ENCODE measurements at regions not wholly inside any gene's neighbourhood (a gene's known extent, or its start where the extent isn't known, plus 50 kb on each side); places are given as distances from the start of the nearest gene placed in this dataset.

DNA sequence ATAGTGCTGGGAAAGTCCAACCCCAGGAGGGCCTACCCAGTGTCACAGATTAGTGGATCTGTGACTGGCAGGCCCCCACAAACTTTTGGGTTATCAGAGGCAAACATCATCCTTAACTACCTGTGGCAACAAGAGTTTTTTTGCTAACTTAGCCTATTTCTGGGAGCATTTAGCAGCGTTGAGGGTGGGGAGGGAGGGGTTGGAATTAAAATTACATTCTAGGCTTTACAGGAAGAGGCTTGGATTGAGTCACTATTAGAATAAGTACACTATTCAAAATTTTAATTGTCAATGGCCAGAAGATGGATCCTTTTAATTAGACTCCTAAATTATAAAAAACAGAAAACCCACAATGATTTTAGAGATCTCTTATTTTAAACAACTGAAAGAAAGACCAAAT is 267.9 kb upstream of the NPSR1 start:
- intact Hi-C loops (cut with micrococcal nuclease), result no loop called here
- CTCF ChIA-PET, result no interaction called here
- H3K9me2 ChIP-seq (replicated peaks; ENCODE audit: low read length), result no peaks in the 10 kb centered on the region
- TF ChIP-seq, protein P1, sequence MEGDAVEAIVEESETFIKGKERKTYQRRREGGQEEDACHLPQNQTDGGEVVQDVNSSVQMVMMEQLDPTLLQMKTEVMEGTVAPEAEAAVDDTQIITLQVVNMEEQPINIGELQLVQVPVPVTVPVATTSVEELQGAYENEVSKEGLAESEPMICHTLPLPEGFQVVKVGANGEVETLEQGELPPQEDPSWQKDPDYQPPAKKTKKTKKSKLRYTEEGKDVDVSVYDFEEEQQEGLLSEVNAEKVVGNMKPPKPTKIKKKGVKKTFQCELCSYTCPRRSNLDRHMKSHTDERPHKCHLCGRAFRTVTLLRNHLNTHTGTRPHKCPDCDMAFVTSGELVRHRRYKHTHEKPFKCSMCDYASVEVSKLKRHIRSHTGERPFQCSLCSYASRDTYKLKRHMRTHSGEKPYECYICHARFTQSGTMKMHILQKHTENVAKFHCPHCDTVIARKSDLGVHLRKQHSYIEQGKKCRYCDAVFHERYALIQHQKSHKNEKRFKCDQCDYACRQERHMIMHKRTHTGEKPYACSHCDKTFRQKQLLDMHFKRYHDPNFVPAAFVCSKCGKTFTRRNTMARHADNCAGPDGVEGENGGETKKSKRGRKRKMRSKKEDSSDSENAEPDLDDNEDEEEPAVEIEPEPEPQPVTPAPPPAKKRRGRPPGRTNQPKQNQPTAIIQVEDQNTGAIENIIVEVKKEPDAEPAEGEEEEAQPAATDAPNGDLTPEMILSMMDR (conservative IDR thresholded peaks at IDR 0.05; ENCODE audit: low read depth, low read length), result no peak
- no peak for TF ChIP-seq EZH2phosphoT487 (IDR thresholded peaks at IDR 0.05; ENCODE audit: borderline replicate concordance, low read length)
- no peak for TF ChIP-seq EZH2 (IDR thresholded peaks at IDR 0.05; ENCODE audit: low read length, unreplicated experiment)
- DNase-seq (no peak), ATAC-seq (no peak)
- no peak overlapping the region for H3K9ac ChIP-seq (ENCODE audit: low read length)
- H3K27ac ChIP-seq (ENCODE audit: low read length), result no peak overlapping the region
- no peaks in the 10 kb centered on the region for H3K4me1 ChIP-seq (ENCODE audit: insufficient read depth, low read length)
- no peaks in the 10 kb centered on the region for H3K36me3 ChIP-seq (ENCODE audit: low read depth, low read length)
- H3K4me3 ChIP-seq (ENCODE audit: low read length), result no peak overlapping the region
- no peaks in the 10 kb centered on the region for H3K9me3 ChIP-seq (ENCODE audit: low read length)
- no peaks in the 10 kb centered on the region for H3F3A ChIP-seq (ENCODE audit: low read length, unreplicated experiment)
- H3K79me2 ChIP-seq (ENCODE audit: low read length), result no peaks in the 10 kb centered on the region
- no peaks in the 10 kb centered on the region for H3K27me3 ChIP-seq (ENCODE audit: low read length)
- H4K20me1 ChIP-seq (ENCODE audit: low read length), result no peaks in the 10 kb centered on the region
- no peak overlapping the region for H2AFZ ChIP-seq (ENCODE audit: low read length)
- H3K4me2 ChIP-seq (ENCODE audit: low read length), result no peak overlapping the region
- POLR2A ChIA-PET (ENCODE audit: unreplicated experiment), result no interaction called here
- no TSS peak for BruUV-seq (replicated peaks)

DNA sequence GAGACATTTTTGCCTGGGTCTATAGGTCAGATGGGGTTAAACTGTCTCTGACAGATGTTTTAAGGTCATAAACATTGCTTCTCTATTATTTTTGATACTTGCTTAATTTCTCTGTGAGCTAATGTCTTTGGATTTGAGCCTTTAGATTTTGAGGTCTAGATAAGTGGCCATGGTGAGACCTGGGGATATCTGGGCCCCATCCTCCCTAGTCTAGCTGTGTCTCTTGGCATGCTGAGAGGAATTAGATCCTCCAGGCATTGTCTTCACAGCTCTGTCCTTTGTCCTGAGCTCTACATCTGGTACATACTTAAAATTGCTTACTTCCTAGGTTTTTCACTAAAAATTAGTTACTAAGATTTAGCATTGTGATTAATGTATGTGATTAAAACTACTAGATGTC is 265.0 kb upstream of the NPSR1 start:
- no peak overlapping the region for H3K9ac ChIP-seq (ENCODE audit: low read length)
- BruUV-seq (replicated peaks), result no TSS peak
- CTCF ChIA-PET, result no interaction called here
- H3K27ac ChIP-seq (ENCODE audit: low read length), result no peak overlapping the region
- no peak overlapping the region for H3K4me2 ChIP-seq (ENCODE audit: low read length)
- no peak overlapping the region for H2AFZ ChIP-seq (ENCODE audit: low read length)
- no peak for ATAC-seq
- TF ChIP-seq EZH2 (IDR thresholded peaks at IDR 0.05; ENCODE audit: low read length, unreplicated experiment) (no peak), EZH2phosphoT487 (IDR thresholded peaks at IDR 0.05; ENCODE audit: borderline replicate concordance, low read length) (no peak)
- TF ChIP-seq, protein P1 (conservative IDR thresholded peaks at IDR 0.05; ENCODE audit: low read depth, low read length), result no peak
- H4K20me1 ChIP-seq (ENCODE audit: low read length), result no peaks in the 10 kb centered on the region
- H3K36me3 ChIP-seq (ENCODE audit: low read depth, low read length), result no peaks in the 10 kb centered on the region
- no peaks in the 10 kb centered on the region for H3K9me2 ChIP-seq (replicated peaks; ENCODE audit: low read length)
- no peaks in the 10 kb centered on the region for H3K4me1 ChIP-seq (ENCODE audit: insufficient read depth, low read length)
- DNase-seq, result no peak
- no peaks in the 10 kb centered on the region for H3K9me3 ChIP-seq (ENCODE audit: low read length)
- no peaks in the 10 kb centered on the region for H3F3A ChIP-seq (ENCODE audit: low read length, unreplicated experiment)
- intact Hi-C loops (cut with micrococcal nuclease), result no loop called here
- no peaks in the 10 kb centered on the region for H3K27me3 ChIP-seq (ENCODE audit: low read length)
- no peaks in the 10 kb centered on the region for H3K79me2 ChIP-seq (ENCODE audit: low read length)
- POLR2A ChIA-PET (ENCODE audit: unreplicated experiment), result no interaction called here
- no peak overlapping the region for H3K4me3 ChIP-seq (ENCODE audit: low read length)

DNA sequence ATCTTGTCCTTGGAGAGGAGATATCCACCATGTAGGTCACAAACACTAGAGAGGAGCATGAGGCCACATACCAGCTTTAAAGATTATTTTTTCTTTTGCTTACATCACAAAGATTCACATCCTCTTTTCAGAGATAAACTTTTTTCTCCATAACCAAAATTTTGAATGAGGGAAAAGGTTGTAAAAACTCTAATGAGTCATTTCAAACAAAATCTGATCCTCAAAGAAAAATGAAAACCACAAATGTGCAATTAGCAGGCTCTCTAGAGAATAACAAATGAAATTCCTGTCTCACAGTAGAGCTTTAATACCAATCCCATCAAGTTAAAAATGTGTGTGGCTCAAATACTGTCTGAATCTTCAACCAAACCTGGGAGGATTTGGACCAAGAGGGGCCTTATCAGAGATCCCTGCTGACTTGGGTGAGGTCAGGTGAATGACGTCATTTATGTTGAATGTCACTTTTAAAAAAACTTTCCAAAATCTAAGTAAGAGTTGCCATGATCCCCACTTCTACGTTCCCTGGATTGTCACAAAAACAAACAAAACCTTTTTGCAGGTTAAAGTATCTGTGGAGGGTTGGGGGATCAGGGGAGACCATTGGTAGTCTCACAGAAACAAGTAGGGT is 261.5 kb upstream of the NPSR1 start:
- Histone ChIP-seq H3K27ac (ENCODE audit: low read length) (no peak overlapping the region), H3K9ac (ENCODE audit: low read length) (no peak overlapping the region), H3F3A (ENCODE audit: low read length, unreplicated experiment) (no peaks in the 10 kb centered on the region), H4K20me1 (ENCODE audit: low read length) (no peaks in the 10 kb centered on the region), H3K27me3 (ENCODE audit: low read length) (no peaks in the 10 kb centered on the region), H3K4me3 (ENCODE audit: low read length) (no peak overlapping the region), H2AFZ (ENCODE audit: low read length) (no peak overlapping the region), H3K36me3 (ENCODE audit: low read depth, low read length) (no peaks in the 10 kb centered on the region), H3K4me2 (ENCODE audit: low read length) (no peak overlapping the region), H3K9me3 (ENCODE audit: low read length) (no peaks in the 10 kb centered on the region), H3K4me1 (ENCODE audit: insufficient read depth, low read length) (no peaks in the 10 kb centered on the region), H3K79me2 (ENCODE audit: low read length) (no peaks in the 10 kb centered on the region), H3K9me2 (replicated peaks; ENCODE audit: low read length) (no peaks in the 10 kb centered on the region)
- no peak for TF ChIP-seq EZH2 (IDR thresholded peaks at IDR 0.05; ENCODE audit: low read length, unreplicated experiment)
- no peak for TF ChIP-seq EZH2phosphoT487 (IDR thresholded peaks at IDR 0.05; ENCODE audit: borderline replicate concordance, low read length)
- TF ChIP-seq, protein P1 (conservative IDR thresholded peaks at IDR 0.05; ENCODE audit: low read depth, low read length), result no peak
- BruUV-seq (replicated peaks), result no TSS peak
- ATAC-seq (no peak), DNase-seq (no peak)
- POLR2A ChIA-PET (ENCODE audit: unreplicated experiment), result no interaction called here
- intact Hi-C loops (cut with micrococcal nuclease), result no loop called here
- CTCF ChIA-PET, result no interaction called here

Data from PC-3 (cell line).